Suprapubic skin (tissue), 4 donors: ENCODE measurements at regions not wholly inside any gene's neighbourhood (a gene's known extent, or its start where the extent isn't known, plus 50 kb on each side); places are given as distances from the start of the nearest gene placed in this dataset.
"Not testable (repeated sequence)": the region's sequence is repeated elsewhere in the genome, so short reads cannot be mapped to it uniquely, and the experiment has no call there.

Experiments used
- DNase-seq, 2 donors: peaks; one replicate each; pipeline ENCODE4 v3.0.0-alpha.2; 2019; ENCODE audit warnings: low spot score in 2 of 2
- H3K27ac ChIP-seq: fragments of 200-600 bp; sonication (generic); one replicate; pipeline ENCODE4 v1.5.1; 2019
- H3K27me3 ChIP-seq: fragments of 200-600 bp; sonication (generic); one replicate; pipeline ENCODE4 v1.5.1; 2019
- H3K36me3 ChIP-seq: fragments of 200-600 bp; sonication (generic); one replicate; pipeline ENCODE4 v1.5.1; 2019
- H3K4me1 ChIP-seq: fragments of 200-600 bp; sonication (generic); one replicate; pipeline ENCODE4 v1.5.1; 2019
- H3K4me3 ChIP-seq: fragments of 200-600 bp; sonication (generic); one replicate; pipeline ENCODE4 v1.5.1; 2019; ENCODE audit warnings: mild to moderate bottlenecking
- H3K9me3 ChIP-seq: fragments of 200-600 bp; sonication (generic); one replicate; pipeline ENCODE4 v1.5.1; 2019
- EP300 ChIP-seq: sonication (generic); formaldehyde crosslinking; IDR thresholded peaks from one replicate; pipeline ENCODE4 v1.6.1; 2017; ENCODE audit warnings: antibody characterized with exemption
- POLR2A ChIP-seq, 2 donors: fragments of 450-650 bp; IDR thresholded peaks; one replicate each; pipeline ENCODE4 v1.6.1; 2017; ENCODE audit warnings: antibody characterized with exemption in 2 of 2, mild to moderate bottlenecking in 2 of 2, moderate library complexity in 2 of 2
- POLR2AphosphoS5 ChIP-seq, 3 donors: sonication (generic); formaldehyde crosslinking; IDR thresholded peaks; one replicate each; pipeline ENCODE4 v1.6.1; 2017; ENCODE audit warnings: antibody characterized with exemption in 3 of 3
- WGBS: methylation state at CpG from one replicate; pipeline ENCODE4 v1.1.5; 2018; 5-methylcytosine and 5-hydroxymethylcytosine counted together
- TF ChIP-seq, protein P1 (sequence below), 2 donors: fragments of 200-600 bp in 1 of 2; fragments of 450-650 bp in 1 of 2; sonication (generic) in 1 of 2; IDR thresholded peaks; one replicate each; pipeline ENCODE4 v1.5.1; 2016 to 2019; ENCODE audit warnings: antibody characterized with exemption in 2 of 2, mild to moderate bottlenecking in 1 of 2, moderate library complexity in 1 of 2

DNA sequence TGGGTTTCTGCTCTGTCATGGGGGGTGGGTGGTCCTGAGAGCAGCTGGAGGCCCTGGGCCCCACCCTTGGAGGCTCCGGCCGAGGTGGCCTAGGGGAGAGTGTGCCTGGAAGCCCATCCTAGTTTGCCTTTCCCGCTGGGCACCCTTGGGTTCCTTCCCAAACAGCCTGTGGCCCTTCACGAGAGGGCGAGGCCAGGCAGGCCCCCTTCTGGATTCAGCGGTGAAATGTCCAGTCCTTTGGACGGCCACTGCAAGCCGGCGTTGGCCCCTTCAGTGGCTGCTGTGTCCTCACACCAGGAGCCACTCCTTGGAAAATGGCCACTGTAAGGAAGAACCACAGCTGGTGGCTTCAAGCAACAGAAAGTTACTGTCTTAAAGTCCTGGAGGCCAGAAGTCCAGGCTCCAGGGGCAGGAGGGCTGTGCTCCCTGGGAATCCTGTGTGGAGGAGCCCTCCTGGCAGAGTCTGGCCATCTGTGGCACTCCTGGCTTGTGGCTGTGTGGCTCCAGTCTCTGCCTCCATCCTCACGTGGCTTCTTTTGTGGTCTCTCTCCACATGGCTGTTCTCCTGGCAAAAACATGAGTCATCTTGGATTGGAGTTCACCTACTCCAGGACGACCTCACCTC, 854.1 kb downstream of the TBC1D22A start:
- no peak for TF ChIP-seq POLR2A (IDR thresholded peaks at IDR 0.05)
- no peak for TF ChIP-seq EP300
- TF ChIP-seq POLR2AphosphoS5 (IDR thresholded peaks at IDR 0.05) = no peak
- TF ChIP-seq, protein P1, sequence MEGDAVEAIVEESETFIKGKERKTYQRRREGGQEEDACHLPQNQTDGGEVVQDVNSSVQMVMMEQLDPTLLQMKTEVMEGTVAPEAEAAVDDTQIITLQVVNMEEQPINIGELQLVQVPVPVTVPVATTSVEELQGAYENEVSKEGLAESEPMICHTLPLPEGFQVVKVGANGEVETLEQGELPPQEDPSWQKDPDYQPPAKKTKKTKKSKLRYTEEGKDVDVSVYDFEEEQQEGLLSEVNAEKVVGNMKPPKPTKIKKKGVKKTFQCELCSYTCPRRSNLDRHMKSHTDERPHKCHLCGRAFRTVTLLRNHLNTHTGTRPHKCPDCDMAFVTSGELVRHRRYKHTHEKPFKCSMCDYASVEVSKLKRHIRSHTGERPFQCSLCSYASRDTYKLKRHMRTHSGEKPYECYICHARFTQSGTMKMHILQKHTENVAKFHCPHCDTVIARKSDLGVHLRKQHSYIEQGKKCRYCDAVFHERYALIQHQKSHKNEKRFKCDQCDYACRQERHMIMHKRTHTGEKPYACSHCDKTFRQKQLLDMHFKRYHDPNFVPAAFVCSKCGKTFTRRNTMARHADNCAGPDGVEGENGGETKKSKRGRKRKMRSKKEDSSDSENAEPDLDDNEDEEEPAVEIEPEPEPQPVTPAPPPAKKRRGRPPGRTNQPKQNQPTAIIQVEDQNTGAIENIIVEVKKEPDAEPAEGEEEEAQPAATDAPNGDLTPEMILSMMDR (IDR thresholded peaks at IDR 0.05) = no peak
- no peak overlapping the region for H3K4me3 ChIP-seq
- H3K4me1 ChIP-seq = no peaks in the 10 kb centered on the region
- 90% methylated on average over 10 of the region's 11 CpGs for WGBS
- H3K9me3 ChIP-seq = no peaks in the 10 kb centered on the region
- peak; percentile 50 to 60 for DNase-seq
- no peaks in the 10 kb centered on the region for H3K36me3 ChIP-seq
- no peak overlapping the region for H3K27ac ChIP-seq
- H3K27me3 ChIP-seq = peaks cover 10% of the 10 kb centered on the region

DNA sequence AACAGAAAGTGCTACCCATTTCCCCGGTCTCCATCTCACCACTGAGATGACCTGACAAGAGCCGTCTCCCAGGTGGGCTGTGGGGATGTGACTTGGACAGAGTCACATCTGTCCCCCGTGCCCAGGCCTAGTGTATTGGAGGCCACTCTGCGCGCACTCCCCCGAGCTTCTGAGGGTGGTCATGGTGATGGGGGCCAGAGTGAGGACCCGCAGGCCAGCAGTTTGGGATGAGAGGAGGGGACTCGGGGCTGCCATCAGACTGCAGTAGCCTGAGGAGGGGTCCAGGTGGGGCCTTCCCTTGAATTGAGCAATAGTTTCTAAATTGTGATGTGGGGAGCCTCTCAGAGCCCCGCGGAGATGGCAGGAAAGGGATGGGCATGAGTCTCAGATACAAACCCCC, 852.6 kb downstream of the TBC1D22A start:
- Histone ChIP-seq H3K27me3 (peaks cover 10% of the 10 kb centered on the region), H3K9me3 (no peaks in the 10 kb centered on the region), H3K4me3 (no peak overlapping the region), H3K4me1 (no peaks in the 10 kb centered on the region), H3K36me3 (no peaks in the 10 kb centered on the region), H3K27ac (no peak overlapping the region)
- TF ChIP-seq EP300 (no peak), POLR2A (IDR thresholded peaks at IDR 0.05) (no peak), POLR2AphosphoS5 (IDR thresholded peaks at IDR 0.05) (no peak)
- TF ChIP-seq, protein P1 (IDR thresholded peaks at IDR 0.05) = no peak
- 78% methylated on average over 6 of the region's 10 CpGs for WGBS
- peak; percentile 44 to 64 for DNase-seq

DNA sequence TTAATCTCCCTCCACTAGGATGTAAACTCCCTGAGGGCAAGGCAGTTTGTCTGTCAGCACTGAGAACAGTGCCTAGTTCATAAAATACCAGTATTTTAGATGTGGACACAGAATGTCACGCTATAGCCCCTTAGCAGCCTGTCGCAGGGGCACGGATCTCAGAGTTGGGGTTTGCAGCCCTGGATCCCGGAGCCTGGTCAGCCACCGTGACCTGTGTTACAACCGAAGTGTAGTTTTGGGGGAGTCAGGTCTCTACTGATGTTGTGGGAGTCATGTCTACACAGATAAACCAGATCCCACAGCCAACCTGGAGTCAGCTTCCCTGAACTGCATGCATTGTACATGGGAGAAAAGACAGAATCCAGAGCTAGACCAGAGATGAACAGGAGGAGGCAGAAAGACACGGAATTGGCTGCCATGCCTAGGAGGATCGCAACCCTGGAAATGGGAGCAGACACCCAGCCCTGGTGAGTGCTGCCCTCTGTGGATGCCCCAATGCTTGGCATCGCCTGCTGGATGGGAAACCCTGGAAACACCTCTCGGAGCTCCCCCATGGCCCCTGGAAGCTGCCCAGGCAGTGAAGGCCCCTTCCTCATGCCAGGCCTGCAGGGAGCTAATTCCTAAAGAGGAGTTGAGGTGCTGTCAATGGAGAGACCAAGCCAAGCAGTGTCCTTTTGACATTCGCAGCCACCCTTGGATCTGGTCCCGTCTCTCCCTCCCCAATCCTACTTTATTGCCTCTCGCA, 851.3 kb downstream of the TBC1D22A start:
- WGBS = 89% methylated on average over 13 of the region's 13 CpGs
- no peaks in the 10 kb centered on the region for H3K4me1 ChIP-seq
- H3K27me3 ChIP-seq = peaks cover 12% of the 10 kb centered on the region
- H3K36me3 ChIP-seq = no peaks in the 10 kb centered on the region
- H3K27ac ChIP-seq = no peak overlapping the region
- H3K4me3 ChIP-seq = no peak overlapping the region
- TF ChIP-seq, protein P1 (IDR thresholded peaks at IDR 0.05) = no peak
- TF ChIP-seq POLR2AphosphoS5 (IDR thresholded peaks at IDR 0.05) (no peak), POLR2A (IDR thresholded peaks at IDR 0.05) (no peak), EP300 (no peak)
- H3K9me3 ChIP-seq = no peaks in the 10 kb centered on the region
- DNase-seq = peak in 1 of 2 donors; percentile 29

DNA sequence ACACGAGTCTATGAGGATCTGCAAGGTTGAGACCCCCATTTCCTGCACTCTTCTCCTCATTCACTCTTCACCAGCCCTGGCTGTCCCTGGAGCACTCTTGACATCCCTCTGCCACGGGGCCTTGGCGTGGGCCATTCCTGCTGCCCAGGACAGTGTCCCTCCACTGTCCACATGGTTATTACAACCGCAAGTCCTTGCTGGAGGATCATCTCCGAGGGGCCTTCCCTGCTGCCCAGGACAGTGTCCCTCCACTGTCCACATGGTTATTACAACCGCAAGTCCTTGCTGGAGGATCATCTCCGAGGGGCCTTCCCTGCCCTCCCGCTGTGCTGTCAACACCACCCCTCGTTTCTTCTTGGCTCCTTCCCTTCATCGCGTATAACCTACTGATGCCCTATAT, 850.7 kb downstream of the TBC1D22A start:
- H3K4me3 ChIP-seq, H3K9me3 ChIP-seq, H3K36me3 ChIP-seq, H3K27ac ChIP-seq, H3K4me1 ChIP-seq: not testable (repeated sequence)
- H3K27me3 ChIP-seq = peaks cover 15% of the 10 kb centered on the region
- DNase-seq = peak in 1 of 2 donors; percentile 25
- 76% methylated on average over 11 of the region's 11 CpGs for WGBS

DNA sequence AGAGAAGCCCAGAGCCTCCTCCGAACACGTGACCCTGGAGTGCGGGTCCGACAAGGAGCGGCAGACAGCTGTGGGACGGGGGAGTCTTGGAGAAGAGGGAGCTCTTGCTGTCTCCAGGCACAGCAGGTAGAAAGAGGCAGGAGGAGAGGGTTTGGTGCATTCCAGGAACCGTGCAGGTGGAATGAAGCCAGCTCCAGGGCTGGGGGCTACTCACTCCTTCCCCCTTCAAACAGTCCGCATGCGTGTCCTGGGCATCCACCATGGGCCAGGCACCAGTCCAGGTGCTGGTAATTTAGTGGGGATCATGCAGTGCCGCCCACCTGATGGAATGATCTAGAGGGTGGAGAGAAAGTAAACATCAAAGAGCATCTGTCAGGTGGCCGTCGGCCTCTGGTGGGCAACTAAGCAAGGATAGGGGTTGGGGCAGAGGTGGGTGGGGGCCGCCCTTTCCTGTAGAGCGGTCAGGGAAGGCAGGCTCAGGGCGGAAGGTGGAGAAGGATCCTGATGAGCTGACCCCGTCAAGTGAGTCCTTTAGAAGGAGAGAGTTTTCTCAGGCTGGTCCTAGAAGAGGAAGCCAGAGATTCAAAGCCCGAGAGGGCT, 850.0 kb downstream of the TBC1D22A start:
- no peak for DNase-seq
- Histone ChIP-seq H3K4me1 (no peaks in the 10 kb centered on the region), H3K4me3 (no peak overlapping the region), H3K27me3 (peaks cover 15% of the 10 kb centered on the region), H3K36me3 (no peaks in the 10 kb centered on the region), H3K27ac (no peak overlapping the region), H3K9me3 (no peaks in the 10 kb centered on the region)
- TF ChIP-seq EP300 = no peak
- 71% methylated on average over 17 of the region's 17 CpGs for WGBS

DNA sequence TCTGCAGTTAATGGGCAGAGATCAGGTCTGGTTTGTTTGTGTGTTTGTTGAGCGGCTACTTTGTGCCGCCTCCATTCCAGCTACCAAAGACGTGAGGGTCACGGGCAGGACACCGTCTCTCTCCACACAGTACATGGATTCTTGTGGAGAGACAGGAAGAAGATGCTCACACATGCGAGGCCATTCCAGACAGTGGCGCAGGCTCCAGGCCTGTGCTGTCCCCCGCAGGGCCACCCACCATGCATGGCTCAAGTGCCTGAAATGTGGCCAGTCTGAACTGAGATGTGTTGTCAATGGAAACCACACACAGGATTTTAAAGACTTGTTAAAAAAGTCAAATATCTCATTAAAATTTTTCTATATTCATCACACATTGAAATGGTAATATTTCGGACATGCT, 848.3 kb downstream of the TBC1D22A start:
- TF ChIP-seq, protein P1 (IDR thresholded peaks at IDR 0.05) = no peak
- TF ChIP-seq POLR2A (IDR thresholded peaks at IDR 0.05) (no peak), POLR2AphosphoS5 (IDR thresholded peaks at IDR 0.05) (no peak), EP300 (no peak)
- Histone ChIP-seq H3K4me1 (no peaks in the 10 kb centered on the region), H3K9me3 (no peaks in the 10 kb centered on the region), H3K4me3 (no peak overlapping the region), H3K27me3 (peaks cover 19% of the 10 kb centered on the region), H3K36me3 (no peaks in the 10 kb centered on the region), H3K27ac (no peak overlapping the region)
- no peak for DNase-seq
- WGBS = 95% methylated on average over 9 of the region's 9 CpGs
